Lower lobe of right lung (tissue), 2 donors: ENCODE measurements at regions not wholly inside any gene's neighbourhood (a gene's known extent, or its start where the extent isn't known, plus 50 kb on each side); places are given as distances from the start of the nearest gene placed in this dataset.
A peak's percentile ranks its signal among the peaks of the same experiment; 100 is the strongest.

Experiments used
- ATAC-seq, 2 donors: fragments of 200-7000 bp; cut with Tn5 transposase; one replicate each; pipeline ENCODE4 v1.9.1; 2020 to 2022; ENCODE audit warnings: mild to moderate bottlenecking in 2 of 2, moderate library complexity in 2 of 2
- DNase-seq: peaks from one replicate; pipeline ENCODE4 v3.0.0-alpha.2; 2020
- H3K27ac ChIP-seq: fragments of 200-600 bp; one replicate; pipeline ENCODE4 v1.8.0; 2022
- H3K27me3 ChIP-seq: fragments of 200-600 bp; one replicate; pipeline ENCODE4 v1.8.0; 2022; ENCODE audit warnings: low read depth
- H3K36me3 ChIP-seq: fragments of 200-600 bp; one replicate; pipeline ENCODE4 v1.8.0; 2022; ENCODE audit warnings: mild to moderate bottlenecking
- H3K4me1 ChIP-seq: fragments of 200-600 bp; one replicate; pipeline ENCODE4 v1.8.0; 2022
- H3K4me3 ChIP-seq: fragments of 200-600 bp; one replicate; pipeline ENCODE4 v1.8.0; 2022; ENCODE audit warnings: mild to moderate bottlenecking
- H3K9me3 ChIP-seq: fragments of 200-600 bp; one replicate; pipeline ENCODE4 v1.8.0; 2022
- intact Hi-C: fragments of 100-400 bp; cut with DNase I; formaldehyde crosslinking; loops from one replicate; pipeline ENCODE4 v1.11.0; 2022
- TF ChIP-seq, protein P1 (sequence below): fragments of 200-600 bp; IDR thresholded peaks from one replicate; pipeline ENCODE4 v1.8.0; 2022; ENCODE audit warnings: antibody characterized with exemption, mild to moderate bottlenecking
- donor health status: DM: no; HTN: yes; CAD: no; lungs with severe emphysema.

DNA sequence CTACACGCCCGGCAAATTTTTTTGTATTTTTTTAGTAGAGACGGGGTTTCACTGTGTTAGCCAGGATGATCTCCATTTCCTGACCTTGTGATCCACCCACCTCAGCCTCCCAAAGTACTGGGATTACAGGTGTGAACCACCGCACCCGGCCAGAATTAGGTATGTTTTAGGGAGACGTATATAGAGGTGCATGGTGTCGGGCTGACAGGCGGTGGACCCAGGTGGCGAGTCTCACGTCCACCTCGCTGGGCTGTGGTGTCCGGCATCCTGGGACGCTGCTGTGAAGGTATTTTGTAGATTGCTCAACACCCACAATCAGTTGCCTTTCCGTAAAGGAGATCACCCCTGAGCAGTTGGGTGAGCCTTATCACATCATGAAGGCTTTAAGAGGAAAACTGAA lies 728.6 kb downstream of the BRD1 start:
- H3K4me3 ChIP-seq = no peak overlapping the region
- TF ChIP-seq, protein P1, sequence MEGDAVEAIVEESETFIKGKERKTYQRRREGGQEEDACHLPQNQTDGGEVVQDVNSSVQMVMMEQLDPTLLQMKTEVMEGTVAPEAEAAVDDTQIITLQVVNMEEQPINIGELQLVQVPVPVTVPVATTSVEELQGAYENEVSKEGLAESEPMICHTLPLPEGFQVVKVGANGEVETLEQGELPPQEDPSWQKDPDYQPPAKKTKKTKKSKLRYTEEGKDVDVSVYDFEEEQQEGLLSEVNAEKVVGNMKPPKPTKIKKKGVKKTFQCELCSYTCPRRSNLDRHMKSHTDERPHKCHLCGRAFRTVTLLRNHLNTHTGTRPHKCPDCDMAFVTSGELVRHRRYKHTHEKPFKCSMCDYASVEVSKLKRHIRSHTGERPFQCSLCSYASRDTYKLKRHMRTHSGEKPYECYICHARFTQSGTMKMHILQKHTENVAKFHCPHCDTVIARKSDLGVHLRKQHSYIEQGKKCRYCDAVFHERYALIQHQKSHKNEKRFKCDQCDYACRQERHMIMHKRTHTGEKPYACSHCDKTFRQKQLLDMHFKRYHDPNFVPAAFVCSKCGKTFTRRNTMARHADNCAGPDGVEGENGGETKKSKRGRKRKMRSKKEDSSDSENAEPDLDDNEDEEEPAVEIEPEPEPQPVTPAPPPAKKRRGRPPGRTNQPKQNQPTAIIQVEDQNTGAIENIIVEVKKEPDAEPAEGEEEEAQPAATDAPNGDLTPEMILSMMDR = no peak
- H3K4me1 ChIP-seq = no peaks in the 10 kb centered on the region
- H3K9me3 ChIP-seq = no peaks in the 10 kb centered on the region
- DNase-seq = no peak
- no peak overlapping the region for H3K27ac ChIP-seq
- H3K36me3 ChIP-seq = no peaks in the 10 kb centered on the region
- peaks cover 23% of the 10 kb centered on the region for H3K27me3 ChIP-seq
- no peak for ATAC-seq
- intact Hi-C loops = no loop called here

DNA sequence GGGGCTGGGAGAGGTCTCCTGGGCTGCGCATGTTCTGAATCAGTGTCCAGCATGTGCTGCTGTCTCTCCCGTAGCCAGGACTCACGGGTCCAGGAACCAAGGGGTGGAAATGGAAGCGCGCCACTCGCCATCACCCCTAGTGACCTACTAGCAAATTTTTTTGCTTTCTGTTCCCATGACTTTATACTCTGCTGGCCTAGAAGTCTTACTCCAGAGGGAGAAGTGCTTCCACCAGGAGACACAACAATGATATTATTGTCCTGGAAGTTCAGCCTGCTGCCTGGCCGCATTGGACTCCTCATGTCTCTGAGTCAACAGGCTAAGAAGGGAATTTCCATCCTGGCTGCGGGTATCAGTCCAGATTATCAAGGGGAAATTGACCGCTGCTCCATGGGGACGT lies 729.7 kb downstream of the BRD1 start:
- Histone ChIP-seq H3K9me3 (no peaks in the 10 kb centered on the region), H3K27me3 (peaks cover 27% of the 10 kb centered on the region), H3K27ac (no peak overlapping the region), H3K4me1 (no peaks in the 10 kb centered on the region), H3K4me3 (no peak overlapping the region), H3K36me3 (no peaks in the 10 kb centered on the region)
- TF ChIP-seq, protein P1 = no peak
- ATAC-seq (no peak), DNase-seq (peak; percentile 14)
- intact Hi-C loops = no loop called here

- TF ChIP-seq, protein P1 = no peak
- H3K4me3 ChIP-seq = no peak overlapping the region
- intact Hi-C loops = no loop called here
These were observed 730.3 kb downstream of the BRD1 start for GRCh38 chr22:49097171-49097925.

GRCh38 chr22:49096476-49096875 lies 731.2 kb downstream of the BRD1 start:
- intact Hi-C loops = no loop called here
- DNase-seq (no peak), ATAC-seq (no peak)
- TF ChIP-seq, protein P1 = no peak
- Histone ChIP-seq H3K4me3 (no peak overlapping the region), H3K4me1 (no peaks in the 10 kb centered on the region), H3K27me3 (peaks cover 22% of the 10 kb centered on the region), H3K9me3 (no peaks in the 10 kb centered on the region), H3K36me3 (no peaks in the 10 kb centered on the region), H3K27ac (no peak overlapping the region)

More at GRCh38 chr22:49097171-49097925, 730.3 kb downstream of the BRD1 start:
- no peak overlapping the region for H3K27ac ChIP-seq
- no peak for DNase-seq
- H3K4me1 ChIP-seq = no peaks in the 10 kb centered on the region
- H3K9me3 ChIP-seq = no peaks in the 10 kb centered on the region
- ATAC-seq = no peak
- no peaks in the 10 kb centered on the region for H3K36me3 ChIP-seq
- peaks cover 27% of the 10 kb centered on the region for H3K27me3 ChIP-seq

GRCh38 chr22:49095366-49095765 lies 732.3 kb downstream of the BRD1 start:
- Histone ChIP-seq H3K36me3 (no peaks in the 10 kb centered on the region), H3K4me3 (no peak overlapping the region), H3K27ac (no peak overlapping the region), H3K9me3 (no peaks in the 10 kb centered on the region), H3K4me1 (no peaks in the 10 kb centered on the region), H3K27me3 (peaks cover 13% of the 10 kb centered on the region)
- DNase-seq (peak; percentile 28), ATAC-seq (no peak)
- intact Hi-C loops = no loop called here
- TF ChIP-seq, protein P1 = no peak
